Body of pancreas (tissue), 4 donors: ENCODE measurements at regions not wholly inside any gene's neighbourhood (a gene's known extent, or its start where the extent isn't known, plus 50 kb on each side); places are given as distances from the start of the nearest gene placed in this dataset.

Experiments used
- ATAC-seq: fragments of 150-250 bp; one replicate; pipeline ENCODE4 v1.9.1; 2016
- DNase-seq, 4 donors: peaks; one replicate each; pipeline ENCODE4 v3.0.0-alpha.2; 2019
- H3K27ac ChIP-seq, 4 donors: fragments of 200-600 bp; sonication (generic); 1 replicate in 3 of 4; 2 replicates in 1 of 4; pipeline versions ENCODE4 v1.5.1 to v1.6.1; 2016 to 2019; ENCODE audit warnings: mild to moderate bottlenecking in 1 of 4, mixed read lengths in 1 of 4, moderate library complexity in 1 of 4
- H3K27me3 ChIP-seq, 2 donors: fragments of 200-600 bp; sonication (generic); one replicate each; pipeline ENCODE4 v1.6.0; 2016; ENCODE audit warnings: mild to moderate bottlenecking in 1 of 2
- H3K36me3 ChIP-seq, 2 donors: fragments of 200-600 bp; sonication (generic); replicated peaks in 1 of 2; 2 replicates each; pipeline ENCODE4 v1.5.1; 2016; ENCODE audit warnings: low read depth in 2 of 2; ENCODE audit not compliant: insufficient read depth in 1 of 2
- H3K4me1 ChIP-seq: fragments of 200-600 bp; sonication (generic); one replicate; pipeline ENCODE4 v1.6.0; 2016
- H3K4me3 ChIP-seq, 2 donors: fragments of 200-600 bp; sonication (generic); 1 replicate in 1 of 2; 2 replicates in 1 of 2; pipeline ENCODE4 v1.5.1; 2016 to 2019
- H3K9me3 ChIP-seq, 3 donors: fragments of 200-600 bp; sonication (generic); 1 replicate in 2 of 3; 2 replicates in 1 of 3; pipeline ENCODE4 v1.5.1; 2016
- POLR2A ChIP-seq, 3 donors: fragments of 450-650 bp; IDR thresholded peaks; one replicate each; pipeline ENCODE4 v1.6.1; 2016; ENCODE audit warnings: antibody characterized with exemption in 3 of 3, mild to moderate bottlenecking in 2 of 3
- WGBS, 2 donors: methylation state at CpG; one replicate each; pipeline ENCODE4 v1.1.5; 2017; 5-methylcytosine and 5-hydroxymethylcytosine counted together
- intact Hi-C: fragments of 100-400 bp; cut with DNase I; formaldehyde crosslinking; loops from one replicate; pipeline ENCODE4 v1.15.1; 2023
- TF ChIP-seq, protein P1 (sequence below), 7 experiments: fragments of 450-650 bp in 4 of 7; fragments of 200-600 bp in 3 of 7; sonication (generic) in 3 of 7; IDR thresholded peaks; one replicate each; pipeline ENCODE4 v1.5.1; 2016 to 2019; ENCODE audit warnings: antibody characterized with exemption in 7 of 7

- 84 to 92% methylated on average over 5 to 13 of the region's 14 CpGs for WGBS, 2 donors
- no peaks in the 10 kb centered on the region for H3K27me3 ChIP-seq
- H3K36me3 ChIP-seq: no peaks in the 10 kb centered on the region
- no peaks in the 10 kb centered on the region for H3K4me1 ChIP-seq
- H3K9me3 ChIP-seq: no peaks in the 10 kb centered on the region
- no peak for DNase-seq
- no peak overlapping the region for H3K4me3 ChIP-seq
- intact Hi-C loops: no loop called here
- no peak for ATAC-seq
- no peak overlapping the region for H3K27ac ChIP-seq
- TF ChIP-seq, protein P1, sequence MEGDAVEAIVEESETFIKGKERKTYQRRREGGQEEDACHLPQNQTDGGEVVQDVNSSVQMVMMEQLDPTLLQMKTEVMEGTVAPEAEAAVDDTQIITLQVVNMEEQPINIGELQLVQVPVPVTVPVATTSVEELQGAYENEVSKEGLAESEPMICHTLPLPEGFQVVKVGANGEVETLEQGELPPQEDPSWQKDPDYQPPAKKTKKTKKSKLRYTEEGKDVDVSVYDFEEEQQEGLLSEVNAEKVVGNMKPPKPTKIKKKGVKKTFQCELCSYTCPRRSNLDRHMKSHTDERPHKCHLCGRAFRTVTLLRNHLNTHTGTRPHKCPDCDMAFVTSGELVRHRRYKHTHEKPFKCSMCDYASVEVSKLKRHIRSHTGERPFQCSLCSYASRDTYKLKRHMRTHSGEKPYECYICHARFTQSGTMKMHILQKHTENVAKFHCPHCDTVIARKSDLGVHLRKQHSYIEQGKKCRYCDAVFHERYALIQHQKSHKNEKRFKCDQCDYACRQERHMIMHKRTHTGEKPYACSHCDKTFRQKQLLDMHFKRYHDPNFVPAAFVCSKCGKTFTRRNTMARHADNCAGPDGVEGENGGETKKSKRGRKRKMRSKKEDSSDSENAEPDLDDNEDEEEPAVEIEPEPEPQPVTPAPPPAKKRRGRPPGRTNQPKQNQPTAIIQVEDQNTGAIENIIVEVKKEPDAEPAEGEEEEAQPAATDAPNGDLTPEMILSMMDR (IDR thresholded peaks at IDR 0.05): no peak
- TF ChIP-seq POLR2A (IDR thresholded peaks at IDR 0.05): no peak
Observed at GRCh38 chr15:101541501-101542292, 52.2 kb upstream of the PCSK6 start.

DNA sequence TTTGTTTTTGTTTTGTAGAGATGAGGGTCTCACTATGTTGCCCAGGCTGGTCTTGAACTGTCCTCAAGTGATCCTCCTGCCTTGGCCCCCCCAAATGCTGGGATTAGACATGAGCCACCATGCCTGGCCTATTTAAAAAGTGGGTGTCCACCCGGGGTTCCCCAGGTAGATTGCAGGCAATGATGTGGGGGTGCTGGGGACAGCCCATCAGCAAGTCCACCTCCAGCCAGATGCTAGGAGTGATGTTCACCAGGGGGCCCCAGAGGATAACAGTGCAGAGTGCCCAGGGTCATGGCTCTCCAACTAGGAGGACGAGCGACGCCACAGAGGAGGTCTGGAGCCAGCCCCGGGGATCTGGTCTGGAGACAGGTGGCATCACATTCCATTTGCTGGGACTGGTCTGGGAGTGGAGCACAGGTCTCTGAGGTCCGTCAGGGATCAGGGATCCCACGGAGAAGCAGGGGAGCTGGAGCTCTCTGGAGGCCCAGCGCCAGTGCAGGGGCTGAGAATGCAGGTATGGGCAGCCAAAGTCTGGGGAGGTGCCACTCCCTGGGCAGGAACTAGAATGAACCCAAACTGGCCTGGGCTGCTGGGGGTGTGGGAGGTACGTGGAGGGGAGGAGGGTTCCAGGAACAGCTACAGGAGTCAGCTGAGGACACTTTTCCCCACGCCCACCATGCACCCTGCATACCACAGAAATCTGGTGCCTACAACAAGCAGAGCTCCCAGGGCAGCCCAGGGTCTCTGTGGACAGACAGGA lies 51.2 kb upstream of the PCSK6 start:
- Histone ChIP-seq H3K27me3 (no peaks in the 10 kb centered on the region), H3K4me1 (no peaks in the 10 kb centered on the region), H3K27ac (no peak overlapping the region), H3K4me3 (no peak overlapping the region), H3K9me3 (no peaks in the 10 kb centered on the region), H3K36me3 (no peaks in the 10 kb centered on the region)
- intact Hi-C loops: no loop called here
- no peak for ATAC-seq
- TF ChIP-seq POLR2A (IDR thresholded peaks at IDR 0.05): no peak
- TF ChIP-seq, protein P1 (IDR thresholded peaks at IDR 0.05): no peak
- 64 to 69% methylated on average over 6 to 10 of the region's 10 CpGs for WGBS, 2 donors
- no peak for DNase-seq

- TF ChIP-seq, protein P1 (IDR thresholded peaks at IDR 0.05): no peak
- TF ChIP-seq POLR2A (IDR thresholded peaks at IDR 0.05): no peak
- 90 to 91% methylated on average over 7 of the region's 7 CpGs for WGBS, 2 donors
- no peaks in the 10 kb centered on the region for H3K4me1 ChIP-seq
- no peak for DNase-seq
- intact Hi-C loops: no loop called here
- H3K36me3 ChIP-seq: no peaks in the 10 kb centered on the region
- H3K4me3 ChIP-seq: no peak overlapping the region
- no peaks in the 10 kb centered on the region for H3K9me3 ChIP-seq
- no peaks in the 10 kb centered on the region for H3K27me3 ChIP-seq
- no peak for ATAC-seq
- no peak overlapping the region for H3K27ac ChIP-seq
Observed at GRCh38 chr15:101539930-101540329, 50.4 kb upstream of the PCSK6 start.

GRCh38 chr15:101539492-101539891 lies 50.0 kb upstream of the PCSK6 start:
- Histone ChIP-seq H3K27ac (no peak overlapping the region), H3K4me1 (no peaks in the 10 kb centered on the region), H3K9me3 (no peaks in the 10 kb centered on the region), H3K4me3 (no peak overlapping the region), H3K27me3 (no peaks in the 10 kb centered on the region), H3K36me3 (no peaks in the 10 kb centered on the region)
- ATAC-seq: no peak
- WGBS, 2 donors: 90 to 91% methylated on average over 13 of the region's 13 CpGs
- DNase-seq: no peak
- TF ChIP-seq, protein P1 (IDR thresholded peaks at IDR 0.05): no peak
- no peak for TF ChIP-seq POLR2A (IDR thresholded peaks at IDR 0.05)
- intact Hi-C loops: no loop called here
